GM12878 (cell line): ENCODE measurements at regions not wholly inside any gene's neighbourhood (a gene's known extent, or its start where the extent isn't known, plus 50 kb on each side); places are given as distances from the start of the nearest gene placed in this dataset.

ENCODE experiments used
- ATAC-seq: fragments of 200-7000 bp; cut with Tn5 transposase; 3 replicates; pipeline ENCODE4 v1.9.1; 2020; ENCODE audit warnings: mild to moderate bottlenecking, moderate library complexity
- BruUV-seq: library from RNA; stranded (reverse); fragments of 400-500 nt; replicated peaks from 2 replicates; lab custom pipeline; 2021; lab: Mats Ljungman, UMichigan
- CTCF ChIA-PET: fragments of 300-600 bp; sonication (Branson Sonifier 250); formaldehyde crosslinking; extraction: SDS; loops from one replicate; lab custom pipeline; 2021; ENCODE audit warnings: inconsistent platforms; lab: Yijun Ruan, JAX
- POLR2A ChIA-PET: fragments of 350-600 bp; formaldehyde crosslinking; extraction: SDS; loops from one replicate; lab custom pipeline; 2021; ENCODE audit warnings: inconsistent platforms; lab: Charles Lee
- RAD21 ChIA-PET: fragments of 300-600 bp; sonication (Branson Sonifier 250); formaldehyde crosslinking; loops from one replicate; lab custom pipeline; 2023; ENCODE audit warnings: antibody characterized with exemption; ENCODE audit not compliant: unreplicated experiment; lab: Charles Lee
- SMC1A ChIA-PET: fragments of 300-600 bp; sonication (Branson Sonifier 250); formaldehyde crosslinking; loops from one replicate; lab custom pipeline; 2023; ENCODE audit not compliant: unreplicated experiment, uncharacterized antibody; lab: Charles Lee
- DNase-seq: peaks from one replicate; pipeline ENCODE4 v3.0.0-alpha.2; 2011; ENCODE audit warnings: low read depth, low spot score
- FAIRE-seq: peaks from 3 replicates; lab custom pipeline; 2011; peaks lifted over from hg19 to GRCh38; lab: Jason Lieb, UNC
- H2AFZ ChIP-seq: 2 replicates; pipeline ENCODE4 v1.6.0; 2011; ENCODE audit warnings: low read depth, low read length, control low read depth; ENCODE audit not compliant: control insufficient read depth
- H3K27ac ChIP-seq: 2 replicates; pipeline ENCODE4 v1.5.1; 2011; ENCODE audit warnings: control low read depth; ENCODE audit not compliant: control insufficient read depth, insufficient read depth
- H3K27me3 ChIP-seq, 2 experiments: replicated peaks in 1 of 2; 2 replicates each; pipeline versions ENCODE4 v1.6.0 to v1.6.1; 2011; ENCODE audit warnings: low read length in 1 of 2; ENCODE audit not compliant: control insufficient read depth in 2 of 2, insufficient read depth in 2 of 2
- H3K36me3 ChIP-seq, 2 experiments: 2 replicates each; pipeline ENCODE4 v1.5.1; 2011; ENCODE audit warnings: low read length in 1 of 2; ENCODE audit not compliant: control insufficient read depth in 2 of 2, insufficient read depth in 2 of 2
- H3K4me1 ChIP-seq: 2 replicates; pipeline ENCODE4 v1.6.1; 2011; ENCODE audit warnings: mild to moderate bottlenecking, low read length, moderate library complexity, mixed read lengths; ENCODE audit not compliant: control insufficient read depth, insufficient read depth
- H3K4me2 ChIP-seq: 2 replicates; pipeline ENCODE4 v1.6.0; 2011; ENCODE audit warnings: control low read depth; ENCODE audit not compliant: control insufficient read depth, insufficient read depth
- H3K4me3 ChIP-seq: fragments of 200-600 bp; sonication (generic); 2 replicates; pipeline ENCODE4 v1.5.1; 2016
- H3K79me2 ChIP-seq: 2 replicates; pipeline ENCODE4 v1.6.0; 2011; ENCODE audit warnings: low read length; ENCODE audit not compliant: control insufficient read depth, insufficient read depth
- H3K9ac ChIP-seq: 2 replicates; pipeline ENCODE4 v1.8.0; 2011; ENCODE audit warnings: low read length, control low read depth, mixed read lengths; ENCODE audit not compliant: control insufficient read depth, insufficient read depth
- H3K9me3 ChIP-seq: replicated peaks from 3 replicates; pipeline ENCODE4 v1.5.1; 2011; ENCODE audit warnings: mild to moderate bottlenecking, low read length; ENCODE audit not compliant: control insufficient read depth, insufficient read depth
- H4K20me1 ChIP-seq: 2 replicates; pipeline ENCODE4 v1.6.0; 2011; ENCODE audit not compliant: control insufficient read depth, insufficient read depth
- CBFB ChIP-seq: IDR thresholded peaks from 2 replicates; pipeline ENCODE4 v1.6.1; 2016; ENCODE audit warnings: antibody characterized with exemption, low read depth
- CEBPB ChIP-seq, 2 experiments: fragments of 150-350 bp in 1 of 2; IDR thresholded peaks; 2 replicates each; pipeline ENCODE4 v1.6.1; 2012 to 2014; ENCODE audit warnings: low read depth in 2 of 2, low read length in 2 of 2, borderline replicate concordance in 1 of 2, inconsistent platforms in 1 of 2
- EGR1 ChIP-seq, 2 experiments: IDR thresholded peaks; 1 replicate in 1 of 2; 2 replicates in 1 of 2; pipeline ENCODE4 v1.6.1; 2011 to 2012; ENCODE audit warnings: low read depth in 2 of 2, low read length in 2 of 2, borderline replicate concordance in 1 of 2, mild to moderate bottlenecking in 1 of 2, moderate library complexity in 1 of 2
- IKZF1 ChIP-seq: fragments of 450-650 bp; conservative IDR thresholded peaks from 2 replicates; pipeline ENCODE4 v1.6.1; 2017; ENCODE audit warnings: antibody characterized with exemption, mild to moderate bottlenecking
- MEF2A ChIP-seq: IDR thresholded peaks from 2 replicates; pipeline ENCODE4 v1.6.1; 2011; ENCODE audit warnings: low read depth, mild to moderate bottlenecking, low read length, moderate library complexity; ENCODE audit not compliant: insufficient read depth
- POU2F2 ChIP-seq: IDR thresholded peaks from 3 replicates; pipeline ENCODE4 v1.6.1; 2011; ENCODE audit warnings: low read depth, mild to moderate bottlenecking, low read length, borderline replicate concordance
- RAD51 ChIP-seq: fragments of 450-650 bp; IDR thresholded peaks from 2 replicates; pipeline ENCODE4 v1.6.1; 2016; ENCODE audit warnings: moderate library complexity, mild to moderate bottlenecking, inconsistent platforms
- RB1 ChIP-seq: fragments of 450-650 bp; formaldehyde crosslinking; IDR thresholded peaks from 2 replicates; pipeline ENCODE4 v1.6.1; 2017; ENCODE audit warnings: mild to moderate bottlenecking, borderline replicate concordance
- SMAD1 ChIP-seq: fragments of 450-650 bp; IDR thresholded peaks from 2 replicates; pipeline ENCODE4 v1.6.1; 2018; ENCODE audit warnings: mild to moderate bottlenecking, low read depth; ENCODE audit not compliant: partially characterized antibody
- YY1 ChIP-seq: IDR thresholded peaks from 2 replicates; pipeline ENCODE4 v1.6.1; 2011; ENCODE audit warnings: low read depth, mild to moderate bottlenecking, low read length
- WGBS: methylation state at CpG from one replicate; pipeline ENCODE4 v1.1.6; 2016; ENCODE audit warnings: low lambda C conversion rate; ENCODE audit not compliant: insufficient replicate concordance, insufficient coverage; ENCODE audit errors: missing lambda C conversion rate; 5-methylcytosine and 5-hydroxymethylcytosine counted together
- in situ Hi-C: fragments of 300-500 bp; cut with MboI; formaldehyde crosslinking; loops from 9 replicates; pipeline ENCODE4 v1.14.3; 2018; ENCODE audit warnings: mixed read lengths
- intact Hi-C: fragments of 100-400 bp; cut with micrococcal nuclease; formaldehyde crosslinking; loops from one replicate; pipeline ENCODE4 v1.14.2; 2022; ENCODE audit not compliant: unreplicated experiment
- TF ChIP-seq, protein P1 (sequence below): IDR thresholded peaks from 2 replicates; pipeline ENCODE4 v1.6.1; 2012; ENCODE audit warnings: low read depth, low read length, improper control_type of control experiment
- TF ChIP-seq, protein P2 (sequence below): fragments of 450-650 bp; IDR thresholded peaks from 2 replicates; pipeline ENCODE4 v1.6.1; 2017; ENCODE audit warnings: borderline replicate concordance

DNA sequence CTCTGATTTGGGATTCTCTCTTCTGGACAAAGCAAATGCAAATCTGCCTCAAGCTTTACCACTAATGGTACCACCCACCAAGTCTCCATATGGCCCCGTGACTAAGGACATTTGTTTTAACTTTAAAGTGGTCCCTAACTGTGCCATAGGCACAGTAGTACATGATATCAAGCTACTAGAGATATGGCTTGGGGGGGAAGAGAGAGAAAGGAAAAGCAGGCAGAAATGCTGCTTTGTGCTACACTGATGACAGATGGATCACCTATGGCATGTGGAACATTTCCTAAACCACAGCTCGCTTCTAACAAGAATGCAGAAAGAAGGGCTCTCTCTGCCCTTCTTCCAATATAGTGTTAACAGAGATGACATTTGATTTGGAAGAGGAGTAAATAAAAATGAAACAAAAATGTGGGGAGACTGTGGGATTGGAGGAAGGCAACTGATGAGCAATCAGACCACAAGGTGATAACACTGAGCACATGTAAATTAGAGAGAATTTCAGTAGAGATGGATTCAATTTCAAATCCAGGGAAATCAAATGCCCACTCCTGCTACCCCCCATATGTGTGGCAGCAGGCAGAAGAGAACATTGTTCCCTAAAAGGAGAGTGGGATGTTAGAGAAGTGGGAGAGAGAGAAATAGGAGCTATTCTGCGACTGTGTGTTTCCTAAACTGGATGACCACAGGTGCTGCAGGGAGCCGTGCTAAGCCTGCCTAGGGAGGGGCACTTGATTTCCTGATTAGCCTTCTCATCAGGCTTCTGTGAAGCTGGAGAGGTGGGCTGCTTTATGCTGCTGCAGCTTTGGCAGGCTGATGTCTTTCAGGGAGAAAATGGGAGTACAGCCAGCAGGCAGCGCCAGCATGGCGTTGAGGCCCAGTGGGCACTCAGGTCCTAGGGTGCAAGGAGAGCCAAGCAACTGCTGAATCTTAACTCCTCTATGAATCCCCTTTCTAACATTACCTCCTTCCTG, 75.3 kb downstream of the ZNF648 start:
- POLR2A ChIA-PET = no interaction called here
- Histone ChIP-seq H3K27me3 (peaks cover 0 to 2% of the 10 kb centered on the region in 2 experiments; a peak in 1 of 4 replicates), H2AFZ (no peak overlapping the region), H4K20me1 (no peaks in the 10 kb centered on the region), H3K4me2 (no peak overlapping the region), H3K9ac (no peak overlapping the region), H3K27ac (no peak overlapping the region), H3K4me3 (no peak overlapping the region), H3K4me1 (no peaks in the 10 kb centered on the region), H3K36me3 (no peaks in the 10 kb centered on the region), H3K79me2 (no peaks in the 10 kb centered on the region), H3K9me3 (no peaks in the 10 kb centered on the region)
- no peak for TF ChIP-seq CEBPB (IDR thresholded peaks at IDR 0.05; ENCODE audit: borderline replicate concordance in 1 of 2, low read depth in 2 of 2, low read length in 2 of 2)
- TF ChIP-seq EGR1 (IDR thresholded peaks at IDR 0.05; ENCODE audit: borderline replicate concordance in 1 of 2, low read depth in 2 of 2, low read length in 2 of 2) = no peak
- no peak for TF ChIP-seq CBFB
- TF ChIP-seq RB1 = no peak
- TF ChIP-seq POU2F2 = no peak
- TF ChIP-seq RAD51 = no peak
- TF ChIP-seq YY1 = no peak
- no peak for TF ChIP-seq SMAD1
- no peak for TF ChIP-seq MEF2A
- no peak for TF ChIP-seq IKZF1
- TF ChIP-seq, protein P1, sequence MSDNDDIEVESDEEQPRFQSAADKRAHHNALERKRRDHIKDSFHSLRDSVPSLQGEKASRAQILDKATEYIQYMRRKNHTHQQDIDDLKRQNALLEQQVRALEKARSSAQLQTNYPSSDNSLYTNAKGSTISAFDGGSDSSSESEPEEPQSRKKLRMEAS = no peak
- TF ChIP-seq, protein P2, sequence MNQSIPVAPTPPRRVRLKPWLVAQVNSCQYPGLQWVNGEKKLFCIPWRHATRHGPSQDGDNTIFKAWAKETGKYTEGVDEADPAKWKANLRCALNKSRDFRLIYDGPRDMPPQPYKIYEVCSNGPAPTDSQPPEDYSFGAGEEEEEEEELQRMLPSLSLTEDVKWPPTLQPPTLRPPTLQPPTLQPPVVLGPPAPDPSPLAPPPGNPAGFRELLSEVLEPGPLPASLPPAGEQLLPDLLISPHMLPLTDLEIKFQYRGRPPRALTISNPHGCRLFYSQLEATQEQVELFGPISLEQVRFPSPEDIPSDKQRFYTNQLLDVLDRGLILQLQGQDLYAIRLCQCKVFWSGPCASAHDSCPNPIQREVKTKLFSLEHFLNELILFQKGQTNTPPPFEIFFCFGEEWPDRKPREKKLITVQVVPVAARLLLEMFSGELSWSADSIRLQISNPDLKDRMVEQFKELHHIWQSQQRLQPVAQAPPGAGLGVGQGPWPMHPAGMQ = no peak
- DNase-seq (no peak), ATAC-seq (no peak), FAIRE-seq (no peak)
- RAD21 ChIA-PET = no interaction called here
- no TSS peak for BruUV-seq
- WGBS = 50% methylated on average over 6 of the region's 6 CpGs
- SMC1A ChIA-PET = interaction anchor here (1.3 to 1.5 kb wide), 2 partner anchors 9 to 47 kb away, joined by 3 to 4 read pairs; no protein-coding TSS in a partner anchor
- intact Hi-C loops = no loop called here
- in situ Hi-C loops = no loop called here
- CTCF ChIA-PET = interaction anchor here (0.5 to 1.3 kb wide), 2 partner anchors 53 to 96 kb away, joined by 3 to 4 read pairs; no protein-coding TSS in a partner anchor
